Cardiac fibroblast (primary cell): ENCODE measurements at regions not wholly inside any gene's neighbourhood (a gene's known extent, or its start where the extent isn't known, plus 50 kb on each side); places are given as distances from the start of the nearest gene placed in this dataset.

Source experiments
- DNase-seq, 2 donors: peaks; one replicate each; pipeline versions ENCODE4 v3.0.0 to v3.0.0-alpha.2; 2010; ENCODE audit warnings: low read depth in 2 of 2
- H3K4me3 ChIP-seq, 2 donors: replicated peaks in 1 of 2; 1 replicate in 1 of 2; 2 replicates in 1 of 2; pipeline ENCODE4 v1.5.1; 2011; ENCODE audit warnings: low read depth in 2 of 2, low read length in 2 of 2, mild to moderate bottlenecking in 2 of 2, moderate library complexity in 1 of 2
- CTCF ChIP-seq: IDR thresholded peaks from one replicate; pipeline ENCODE4 v1.5.1; 2011; ENCODE audit warnings: low read depth, mild to moderate bottlenecking, low read length, inconsistent platforms

GRCh38 chr12:83472350-83472749 lies 785.6 kb downstream of the TMTC2 start:
- no peak for TF ChIP-seq CTCF
- no peak for DNase-seq
- H3K4me3 ChIP-seq, result no peak overlapping the region

DNA sequence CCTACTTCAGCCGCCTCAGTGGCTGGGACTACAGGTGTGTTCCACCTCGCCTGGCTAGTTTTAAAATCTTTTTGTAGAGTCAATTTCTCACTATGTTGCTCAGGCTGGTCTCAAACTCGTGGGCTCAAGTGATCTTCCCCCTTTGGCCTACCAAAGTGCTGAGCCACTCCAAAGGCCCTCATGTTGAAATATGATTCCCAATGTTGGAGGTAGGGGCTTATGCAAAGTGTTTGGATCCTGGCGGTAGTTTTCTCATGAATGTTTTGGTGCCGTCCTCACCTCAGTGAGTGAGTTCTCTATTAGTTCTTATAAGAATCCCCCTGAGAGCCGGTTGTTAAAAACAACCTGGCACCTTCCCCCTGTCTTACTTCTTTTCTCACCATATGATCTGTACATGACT lies 784.6 kb downstream of the TMTC2 start:
- H3K4me3 ChIP-seq, result no peak overlapping the region
- no peak for TF ChIP-seq CTCF
- DNase-seq, result no peak

GRCh38 chr12:83470749-83471148 lies 784.0 kb downstream of the TMTC2 start:
- TF ChIP-seq CTCF, result no peak
- DNase-seq, result no peak
- H3K4me3 ChIP-seq, result no peak overlapping the region

DNA sequence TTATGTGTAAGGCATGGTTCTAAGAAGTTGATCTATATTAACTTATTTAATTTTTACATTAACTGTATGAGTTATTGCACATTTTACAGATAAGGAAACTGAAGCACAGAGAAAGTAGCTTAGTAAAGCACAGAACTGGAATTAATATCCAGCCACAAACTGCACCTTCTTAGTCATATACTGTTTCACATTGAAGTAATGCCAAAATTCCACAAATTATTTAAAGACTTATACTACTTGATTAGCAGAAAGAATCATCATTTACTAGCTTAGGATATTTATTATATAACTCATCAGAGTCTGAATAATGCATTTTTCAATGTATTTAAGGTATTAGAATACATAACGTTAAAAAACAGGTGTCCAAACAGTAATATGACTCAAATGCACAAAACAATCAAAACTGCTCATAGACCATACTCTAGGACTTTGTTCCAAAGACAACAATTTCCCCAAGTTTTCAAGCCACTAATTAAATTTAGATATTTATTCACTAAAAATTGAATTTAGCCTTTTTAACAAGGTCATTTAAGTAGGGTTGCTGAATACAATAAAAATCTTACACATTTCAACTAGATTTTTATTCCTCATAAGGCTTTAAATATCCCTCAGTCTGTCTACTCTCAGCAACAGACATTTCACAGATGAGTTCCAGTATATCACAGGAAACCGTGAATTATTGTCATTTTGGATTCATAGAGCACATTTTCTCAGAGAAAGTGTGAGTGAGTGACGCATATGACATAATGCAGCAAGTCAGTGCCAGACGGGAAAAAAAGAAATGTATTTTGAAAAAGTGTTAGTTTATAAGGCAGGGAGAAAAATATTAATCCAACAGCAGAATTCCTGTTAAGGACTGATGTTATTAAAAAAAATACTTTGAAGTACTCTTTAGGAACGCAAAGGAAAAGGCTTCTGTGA lies 782.5 kb downstream of the TMTC2 start:
- DNase-seq, result no peak
- TF ChIP-seq CTCF, result no peak
- no peak overlapping the region for H3K4me3 ChIP-seq

GRCh38 chr12:83465632-83466031 lies 778.9 kb downstream of the TMTC2 start:
- no peak for TF ChIP-seq CTCF
- no peak for DNase-seq
- no peak overlapping the region for H3K4me3 ChIP-seq

DNA sequence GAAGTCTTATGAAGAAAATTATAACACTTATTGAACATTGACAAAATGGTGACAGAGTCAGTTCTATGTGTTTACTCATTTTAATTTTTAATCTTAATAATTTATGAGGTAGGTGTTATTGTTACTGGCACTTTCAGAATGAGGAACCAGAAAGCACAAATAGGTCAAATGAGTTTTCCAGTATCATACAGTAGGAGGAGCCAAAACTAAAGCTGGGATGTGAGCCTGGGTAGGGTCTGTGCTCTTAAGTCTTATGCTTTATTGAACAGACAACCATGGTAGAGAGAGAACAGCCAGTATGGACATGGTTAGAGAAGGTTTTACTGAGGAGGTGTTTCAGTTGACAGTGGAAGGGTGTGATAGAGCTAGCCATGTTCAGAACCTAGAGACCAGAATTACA lies 775.7 kb downstream of the TMTC2 start:
- DNase-seq, result no peak
- no peak overlapping the region for H3K4me3 ChIP-seq
- TF ChIP-seq CTCF, result no peak
